DOHH2 (cell line): ENCODE measurements at regions not wholly inside any gene's neighbourhood (a gene's known extent, or its start where the extent isn't known, plus 50 kb on each side); places are given as distances from the start of the nearest gene placed in this dataset.

ENCODE experiments used
- H3F3A ChIP-seq: fragments of 200-600 bp; sonication (generic), shearing (Covaris generic); 2 replicates; pipeline ENCODE4 v1.6.0; 2016; ENCODE audit warnings: antibody characterized with exemption, mild to moderate bottlenecking; ENCODE audit not compliant: control insufficient read depth, insufficient read depth
- H3K27ac ChIP-seq: fragments of 200-600 bp; sonication (generic); 2 replicates; pipeline ENCODE4 v1.5.1; 2014; ENCODE audit warnings: low read depth, mild to moderate bottlenecking, low read length, moderate library complexity
- H3K27me3 ChIP-seq: fragments of 200-600 bp; sonication (generic); 2 replicates; pipeline ENCODE4 v1.6.1; 2014; ENCODE audit warnings: mild to moderate bottlenecking, low read length, mixed read lengths; ENCODE audit not compliant: control insufficient read depth
- H3K36me3 ChIP-seq: fragments of 200-600 bp; sonication (generic); 2 replicates; pipeline ENCODE4 v1.6.1; 2014; ENCODE audit warnings: mild to moderate bottlenecking, low read length, moderate library complexity, mixed read lengths; ENCODE audit not compliant: control insufficient read depth
- H3K4me1 ChIP-seq: fragments of 200-600 bp; sonication (generic); 2 replicates; pipeline ENCODE4 v1.6.1; 2014; ENCODE audit warnings: mild to moderate bottlenecking, low read length, mixed read lengths; ENCODE audit not compliant: control insufficient read depth
- H3K4me2 ChIP-seq: fragments of 200-600 bp; sonication (generic); 2 replicates; pipeline ENCODE4 v1.6.0; 2014; ENCODE audit warnings: mild to moderate bottlenecking, low read length, moderate library complexity
- H3K4me3 ChIP-seq: fragments of 200-600 bp; sonication (generic); 2 replicates; pipeline ENCODE4 v1.5.1; 2014; ENCODE audit warnings: mild to moderate bottlenecking, low read length, mixed read lengths
- H3K79me2 ChIP-seq: fragments of 200-600 bp; sonication (generic); 2 replicates; pipeline ENCODE4 v1.6.1; 2014; ENCODE audit warnings: mild to moderate bottlenecking, low read length, mixed read lengths; ENCODE audit not compliant: control insufficient read depth
- H3K9me2 ChIP-seq: fragments of 200-600 bp; sonication (generic); replicated peaks from 2 replicates; pipeline ENCODE4 v1.6.1; 2014; ENCODE audit warnings: mild to moderate bottlenecking, low read length, mixed read lengths; ENCODE audit not compliant: control insufficient read depth
- H3K9me3 ChIP-seq: fragments of 200-600 bp; sonication (generic); 2 replicates; pipeline ENCODE4 v1.6.1; 2014; ENCODE audit warnings: antibody characterized with exemption, low read length, mixed read lengths; ENCODE audit not compliant: control insufficient read depth, insufficient read depth
- H4K20me1 ChIP-seq: fragments of 200-600 bp; sonication (generic); 2 replicates; pipeline ENCODE4 v1.6.0; 2014; ENCODE audit warnings: low read depth, mild to moderate bottlenecking, antibody characterized with exemption, low read length, moderate library complexity; ENCODE audit not compliant: control insufficient read depth, insufficient read depth
- CTCF ChIP-seq: fragments of 200-600 bp; sonication (generic); IDR thresholded peaks from one replicate; pipeline ENCODE4 v1.5.1; 2014; ENCODE audit warnings: antibody characterized with exemption, mild to moderate bottlenecking, low read depth, low read length; ENCODE audit not compliant: poor library complexity, severe bottlenecking
- EZH2phosphoT487 ChIP-seq: fragments of 200-600 bp; sonication (generic); IDR thresholded peaks from 2 replicates; pipeline ENCODE4 v1.6.1; 2017; ENCODE audit warnings: borderline replicate concordance, mild to moderate bottlenecking, antibody characterized with exemption, low read length, moderate library complexity, mixed read lengths

- Histone ChIP-seq H3K27ac (no peak overlapping the region), H3K9me2 (no peaks in the 10 kb centered on the region), H3K9me3 (no peaks in the 10 kb centered on the region), H3K4me1 (no peaks in the 10 kb centered on the region), H3K36me3 (no peaks in the 10 kb centered on the region), H3F3A (no peaks in the 10 kb centered on the region), H3K79me2 (no peaks in the 10 kb centered on the region), H3K4me2 (no peak overlapping the region), H3K4me3 (no peak overlapping the region), H3K27me3 (no peaks in the 10 kb centered on the region), H4K20me1 (no peaks in the 10 kb centered on the region)
- TF ChIP-seq EZH2phosphoT487 (no peak), CTCF (no peak)
These were observed 772.2 kb upstream of the ZEB2 start for GRCh38 chr2:145292166-145292565.

- H3F3A ChIP-seq: no peaks in the 10 kb centered on the region
- no peaks in the 10 kb centered on the region for H3K36me3 ChIP-seq
- H3K4me2 ChIP-seq: no peak overlapping the region
- H3K79me2 ChIP-seq: no peaks in the 10 kb centered on the region
- H3K27ac ChIP-seq: no peak overlapping the region
- no peaks in the 10 kb centered on the region for H3K27me3 ChIP-seq
- TF ChIP-seq EZH2phosphoT487: no peak
- TF ChIP-seq CTCF: no peak
- H3K9me3 ChIP-seq: no peaks in the 10 kb centered on the region
- no peak overlapping the region for H3K4me3 ChIP-seq
- H4K20me1 ChIP-seq: no peaks in the 10 kb centered on the region
- H3K9me2 ChIP-seq: no peaks in the 10 kb centered on the region
- H3K4me1 ChIP-seq: no peaks in the 10 kb centered on the region
These were observed 771.1 kb upstream of the ZEB2 start for GRCh38 chr2:145290986-145291385.

- no peaks in the 10 kb centered on the region for H3K9me3 ChIP-seq
- H4K20me1 ChIP-seq: no peaks in the 10 kb centered on the region
- H3K9me2 ChIP-seq: no peaks in the 10 kb centered on the region
- H3K27ac ChIP-seq: no peak overlapping the region
- H3K36me3 ChIP-seq: no peaks in the 10 kb centered on the region
- H3K4me1 ChIP-seq: no peaks in the 10 kb centered on the region
- H3K27me3 ChIP-seq: no peaks in the 10 kb centered on the region
- no peak overlapping the region for H3K4me3 ChIP-seq
- H3F3A ChIP-seq: no peaks in the 10 kb centered on the region
- TF ChIP-seq EZH2phosphoT487 (no peak), CTCF (no peak)
- no peak overlapping the region for H3K4me2 ChIP-seq
- no peaks in the 10 kb centered on the region for H3K79me2 ChIP-seq
These were observed 770.0 kb upstream of the ZEB2 start for GRCh38 chr2:145289946-145290345.
